ENCODE measurements at regions not wholly inside any gene's neighbourhood (a gene's known extent, or its start where the extent isn't known, plus 50 kb on each side); places are given as distances from the start of the nearest gene placed in this dataset.

DNA sequence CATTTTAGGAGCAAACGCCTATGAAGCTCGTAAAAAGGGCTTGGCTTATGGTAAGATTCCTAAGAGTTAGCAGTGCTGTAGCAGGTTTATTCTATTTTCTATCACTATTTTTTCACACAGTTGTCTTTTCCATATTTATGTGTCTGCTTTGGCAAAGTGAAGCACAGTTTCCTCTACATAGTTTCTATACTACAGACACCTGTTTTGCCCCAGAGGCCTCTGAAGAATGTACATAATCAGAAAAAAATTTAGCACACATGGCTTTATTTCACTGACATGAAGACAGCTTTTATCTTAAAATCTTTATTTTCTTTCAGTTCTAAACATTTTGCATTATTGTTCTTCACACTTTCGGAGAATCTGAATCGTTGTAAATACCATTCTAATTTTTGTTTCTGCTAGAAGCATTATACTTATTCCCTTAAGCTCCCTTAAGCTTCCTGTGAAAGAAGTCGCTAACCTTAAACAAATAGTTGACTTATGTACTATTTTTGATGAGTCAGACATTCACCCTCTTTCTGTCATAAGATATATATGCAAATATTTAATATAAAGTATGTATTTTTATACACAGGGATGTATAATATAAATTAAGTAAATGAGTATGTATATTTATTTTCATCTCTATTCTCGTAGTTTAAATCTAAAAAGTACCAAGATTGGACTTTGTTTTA is 816.0 kb downstream of the OLFM4 start:
- no peak overlapping the region for H3K4me3 Mint-ChIP-seq (ENCODE audit: unreplicated experiment)
- no peaks in the 10 kb centered on the region for H3K36me3 Mint-ChIP-seq (ENCODE audit: low read depth)
- no peak for DNase-seq (ENCODE audit: low spot score)
- peaks cover 3% of the 10 kb centered on the region for H3K9me3 Mint-ChIP-seq (ENCODE audit: low read depth)
- H3K27me3 Mint-ChIP-seq (ENCODE audit: low read depth) = no peaks in the 10 kb centered on the region
- H3K27ac Mint-ChIP-seq (ENCODE audit: unreplicated experiment) = no peak overlapping the region
- no peaks in the 10 kb centered on the region for H3K4me1 Mint-ChIP-seq (ENCODE audit: low read depth)
- TF ChIP-seq, protein P1, sequence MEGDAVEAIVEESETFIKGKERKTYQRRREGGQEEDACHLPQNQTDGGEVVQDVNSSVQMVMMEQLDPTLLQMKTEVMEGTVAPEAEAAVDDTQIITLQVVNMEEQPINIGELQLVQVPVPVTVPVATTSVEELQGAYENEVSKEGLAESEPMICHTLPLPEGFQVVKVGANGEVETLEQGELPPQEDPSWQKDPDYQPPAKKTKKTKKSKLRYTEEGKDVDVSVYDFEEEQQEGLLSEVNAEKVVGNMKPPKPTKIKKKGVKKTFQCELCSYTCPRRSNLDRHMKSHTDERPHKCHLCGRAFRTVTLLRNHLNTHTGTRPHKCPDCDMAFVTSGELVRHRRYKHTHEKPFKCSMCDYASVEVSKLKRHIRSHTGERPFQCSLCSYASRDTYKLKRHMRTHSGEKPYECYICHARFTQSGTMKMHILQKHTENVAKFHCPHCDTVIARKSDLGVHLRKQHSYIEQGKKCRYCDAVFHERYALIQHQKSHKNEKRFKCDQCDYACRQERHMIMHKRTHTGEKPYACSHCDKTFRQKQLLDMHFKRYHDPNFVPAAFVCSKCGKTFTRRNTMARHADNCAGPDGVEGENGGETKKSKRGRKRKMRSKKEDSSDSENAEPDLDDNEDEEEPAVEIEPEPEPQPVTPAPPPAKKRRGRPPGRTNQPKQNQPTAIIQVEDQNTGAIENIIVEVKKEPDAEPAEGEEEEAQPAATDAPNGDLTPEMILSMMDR (IDR thresholded peaks at IDR 0.05) = no peak

GRCh38 chr13:53847502-53847901 is 818.9 kb downstream of the OLFM4 start:
- Mint-ChIP-seq H3K9me3 (ENCODE audit: low read depth) (no peaks in the 10 kb centered on the region), H3K27me3 (ENCODE audit: low read depth) (no peaks in the 10 kb centered on the region), H3K36me3 (ENCODE audit: low read depth) (no peaks in the 10 kb centered on the region), H3K27ac (ENCODE audit: unreplicated experiment) (no peak overlapping the region), H3K4me3 (ENCODE audit: unreplicated experiment) (no peak overlapping the region), H3K4me1 (ENCODE audit: low read depth) (no peaks in the 10 kb centered on the region)
- TF ChIP-seq, protein P1 (IDR thresholded peaks at IDR 0.05) = no peak
- DNase-seq (ENCODE audit: low spot score) = no peak

- DNase-seq (ENCODE audit: low spot score) = no peak
- TF ChIP-seq, protein P1 (IDR thresholded peaks at IDR 0.05) = no peak
- Mint-ChIP-seq H3K36me3 (ENCODE audit: low read depth) (no peaks in the 10 kb centered on the region), H3K27me3 (ENCODE audit: low read depth) (no peaks in the 10 kb centered on the region), H3K4me1 (ENCODE audit: low read depth) (no peaks in the 10 kb centered on the region), H3K27ac (ENCODE audit: unreplicated experiment) (no peak overlapping the region), H3K4me3 (ENCODE audit: unreplicated experiment) (no peak overlapping the region), H3K9me3 (ENCODE audit: low read depth) (no peaks in the 10 kb centered on the region)
Observed at GRCh38 chr13:53848366-53848961, 819.9 kb downstream of the OLFM4 start.

GRCh38 chr13:53854321-53854720 is 825.7 kb downstream of the OLFM4 start:
- H3K9me3 Mint-ChIP-seq (ENCODE audit: low read depth) = peaks cover 2% of the 10 kb centered on the region
- H3K4me1 Mint-ChIP-seq (ENCODE audit: low read depth) = no peaks in the 10 kb centered on the region
- H3K27me3 Mint-ChIP-seq (ENCODE audit: low read depth) = peaks cover 1% of the 10 kb centered on the region
- TF ChIP-seq, protein P1 (IDR thresholded peaks at IDR 0.05) = no peak
- no peaks in the 10 kb centered on the region for H3K36me3 Mint-ChIP-seq (ENCODE audit: low read depth)
- no peak for DNase-seq (ENCODE audit: low spot score)
- no peak overlapping the region for H3K4me3 Mint-ChIP-seq (ENCODE audit: unreplicated experiment)
- no peak overlapping the region for H3K27ac Mint-ChIP-seq (ENCODE audit: unreplicated experiment)

- no peak overlapping the region for H3K27ac Mint-ChIP-seq (ENCODE audit: unreplicated experiment)
- H3K27me3 Mint-ChIP-seq (ENCODE audit: low read depth) = peaks cover 1% of the 10 kb centered on the region
- peaks cover 2% of the 10 kb centered on the region for H3K9me3 Mint-ChIP-seq (ENCODE audit: low read depth)
- H3K4me3 Mint-ChIP-seq (ENCODE audit: unreplicated experiment) = no peak overlapping the region
- H3K36me3 Mint-ChIP-seq (ENCODE audit: low read depth) = no peaks in the 10 kb centered on the region
- no peaks in the 10 kb centered on the region for H3K4me1 Mint-ChIP-seq (ENCODE audit: low read depth)
- TF ChIP-seq, protein P1 (IDR thresholded peaks at IDR 0.05) = no peak
- no peak for DNase-seq (ENCODE audit: low spot score)
Observed at GRCh38 chr13:53856573-53857195, 828.1 kb downstream of the OLFM4 start.

All from chondrocyte (in vitro differentiated cells).